Inferior parietal cortex (tissue), 1 donor: ENCODE measurements at regions not wholly inside any gene's neighbourhood (a gene's known extent, or its start where the extent isn't known, plus 50 kb on each side); places are given as distances from the start of the nearest gene placed in this dataset.

Experiments used
- DNase-seq: peaks from one replicate; pipeline ENCODE4 v3.0.0-alpha.2; 2016; ENCODE audit errors: extremely low spot score

DNA sequence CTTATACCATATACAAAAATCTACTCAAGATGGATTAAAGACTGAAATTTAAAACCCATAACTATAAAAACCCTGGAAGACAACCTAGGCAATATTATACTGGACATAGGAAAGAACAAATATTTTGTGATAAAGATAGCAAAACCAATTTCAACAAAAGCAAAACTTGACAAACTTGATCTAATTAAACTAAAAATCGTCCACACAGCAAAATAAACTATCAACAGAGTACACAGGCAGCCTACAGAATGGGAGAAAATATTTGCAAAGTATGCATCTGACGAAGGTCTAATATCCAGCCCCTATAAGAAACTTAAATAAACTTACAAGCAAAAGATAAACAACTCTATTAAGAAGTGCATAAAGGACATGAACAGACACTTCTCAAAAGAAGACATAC is 240.1 kb downstream of the HGF start:
- no peak for DNase-seq

DNA sequence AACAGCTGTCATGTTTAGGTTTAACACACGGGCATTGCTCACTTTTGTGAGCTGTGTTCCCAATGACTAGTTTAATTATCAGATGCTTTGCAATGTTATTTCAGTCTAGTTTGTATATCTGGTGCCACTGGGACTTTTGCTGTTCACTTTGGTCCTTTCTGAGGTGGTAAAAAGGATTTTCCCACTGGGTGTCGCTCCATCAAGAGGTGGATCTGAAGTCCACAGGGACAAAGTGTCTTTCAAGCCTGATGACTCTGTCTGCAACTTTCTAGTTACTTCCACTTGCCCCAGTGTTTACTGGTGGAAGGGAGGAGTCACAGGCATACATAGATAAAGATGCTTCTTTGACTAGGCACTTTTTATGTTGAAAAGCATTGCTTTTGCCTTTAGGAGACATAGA is 242.2 kb downstream of the HGF start:
- no peak for DNase-seq

DNA sequence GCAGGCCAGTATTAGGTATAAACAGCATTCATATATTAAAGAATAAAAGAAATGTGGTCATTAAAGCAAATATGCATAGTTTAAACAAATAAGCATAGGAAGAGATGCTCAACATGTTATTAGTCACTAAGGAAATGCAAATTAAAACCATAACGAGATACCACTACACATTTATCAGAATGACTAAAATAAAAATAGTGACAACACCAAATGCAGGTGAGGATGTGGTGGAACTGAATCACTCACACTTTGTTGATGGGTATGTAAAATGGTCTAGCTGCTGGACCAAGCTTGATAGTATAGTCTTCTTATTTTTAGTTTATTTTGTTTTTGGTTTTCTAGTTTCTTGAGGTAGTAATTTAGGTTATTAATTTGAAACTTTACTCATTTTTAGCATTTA is 242.9 kb downstream of the HGF start:
- no peak for DNase-seq

DNA sequence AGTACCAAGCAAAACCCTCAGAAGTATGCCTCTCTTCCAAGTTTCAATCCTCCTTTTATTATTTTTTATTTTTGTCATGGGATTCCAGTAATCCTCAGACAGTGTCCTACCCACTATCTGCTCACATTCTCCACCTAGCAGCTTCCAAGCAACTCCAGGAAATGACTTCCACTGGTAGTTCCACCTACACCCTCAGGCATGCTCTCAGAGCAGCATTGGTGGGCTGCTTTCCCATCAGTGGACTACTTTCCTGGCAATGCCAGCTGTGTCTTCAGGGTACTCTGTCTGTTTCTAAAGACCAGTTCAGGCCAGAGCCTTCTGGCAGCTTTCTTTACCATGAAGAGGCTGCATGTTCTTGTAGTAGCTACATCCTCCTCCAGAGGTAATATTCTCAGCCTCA is 244.0 kb downstream of the HGF start:
- DNase-seq, result no peak

DNA sequence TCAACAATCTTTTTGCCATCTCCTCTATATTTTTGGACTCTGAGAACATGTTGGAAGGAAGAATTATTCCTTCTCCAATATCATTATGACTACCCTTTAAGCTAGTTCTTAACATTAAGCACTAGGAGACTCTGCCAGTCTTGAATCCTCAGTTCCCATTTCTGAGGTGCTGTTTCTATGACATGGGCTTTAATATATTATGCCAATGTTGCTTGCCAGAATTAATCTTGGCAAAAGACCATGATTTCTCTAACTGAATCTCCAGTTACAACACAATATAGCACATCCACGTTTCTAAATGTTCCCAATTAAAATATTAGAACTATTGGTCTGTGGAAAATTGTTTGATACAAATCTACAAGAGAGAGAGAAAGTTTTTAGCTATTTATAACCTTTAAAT is 250.0 kb downstream of the HGF start:
- DNase-seq, result no peak

DNA sequence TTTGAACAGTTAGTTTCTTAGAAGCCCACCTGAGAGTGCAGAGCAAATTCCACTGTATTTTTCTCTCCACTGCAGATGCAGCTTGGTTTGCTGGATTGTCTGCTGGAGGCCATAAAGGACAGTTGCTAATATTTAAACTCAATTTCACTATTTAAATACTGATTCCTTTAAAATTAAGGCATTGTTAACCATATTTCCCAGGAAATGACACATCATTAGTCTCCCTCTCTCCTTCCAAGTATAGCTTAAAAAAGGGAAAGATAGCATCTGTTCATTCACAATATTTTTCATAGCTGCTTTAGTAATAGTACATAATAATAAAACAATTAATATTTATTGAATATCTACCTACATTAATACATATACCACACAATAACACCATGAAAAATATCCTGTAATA is 252.9 kb downstream of the HGF start:
- DNase-seq, result no peak

DNA sequence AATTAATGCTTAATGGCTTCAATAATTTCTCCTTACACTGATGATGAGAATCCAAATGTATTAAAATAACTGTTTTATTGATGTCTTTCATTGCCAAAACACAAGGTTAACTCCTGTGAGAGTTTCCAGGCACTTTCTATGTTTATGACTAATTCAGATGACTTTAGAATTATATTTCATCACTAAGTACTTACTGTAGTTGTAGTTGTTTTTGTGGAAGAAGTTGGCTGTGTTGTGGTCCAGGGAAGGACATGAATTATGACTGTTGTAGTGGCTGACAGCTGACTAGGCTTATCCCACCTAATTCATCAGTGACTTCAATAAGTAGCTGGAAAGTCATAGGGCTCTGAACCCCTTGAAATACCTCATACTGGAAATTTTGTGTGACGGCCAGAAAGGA is 254.8 kb downstream of the HGF start:
- DNase-seq, result no peak

DNA sequence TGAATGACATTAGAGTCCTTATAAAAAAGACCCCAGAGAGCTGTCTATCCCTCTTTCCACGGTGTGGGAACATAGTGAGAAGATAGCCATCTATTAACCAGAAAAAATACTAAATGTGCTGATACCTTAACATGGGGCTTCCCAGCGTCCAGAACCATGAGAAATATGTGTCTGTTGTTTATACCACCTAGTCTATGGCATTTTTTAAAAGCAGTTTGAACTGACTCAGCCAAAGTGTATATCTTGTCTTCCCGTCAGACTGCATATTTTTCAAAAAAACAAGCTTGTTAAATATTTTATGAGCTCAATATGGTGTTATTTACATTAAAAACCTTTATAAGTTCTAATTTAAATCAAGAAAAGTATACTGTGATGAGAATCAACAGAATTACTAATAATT is 255.3 kb downstream of the HGF start:
- DNase-seq, result no peak

DNA sequence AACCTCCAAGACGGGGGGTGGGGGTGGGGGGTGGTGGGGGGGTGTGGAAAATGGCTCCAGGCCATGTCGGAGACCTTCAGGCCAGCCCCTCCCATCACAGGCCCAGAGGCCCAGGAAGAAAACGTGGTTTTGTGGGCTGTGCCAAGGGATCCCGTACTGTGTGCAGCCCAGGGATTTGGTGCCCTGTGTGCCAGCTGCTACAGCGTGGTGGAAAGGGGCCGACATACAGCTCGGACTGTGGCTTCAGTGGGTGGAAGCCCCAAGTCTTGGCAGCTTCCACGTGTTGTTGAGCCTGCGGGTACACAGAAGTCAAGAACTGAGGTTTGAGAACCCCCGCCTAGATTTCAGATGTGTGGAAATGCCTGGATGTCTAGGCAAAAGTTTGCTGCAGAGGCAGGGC is 259.7 kb downstream of the HGF start:
- DNase-seq, result no peak

DNA sequence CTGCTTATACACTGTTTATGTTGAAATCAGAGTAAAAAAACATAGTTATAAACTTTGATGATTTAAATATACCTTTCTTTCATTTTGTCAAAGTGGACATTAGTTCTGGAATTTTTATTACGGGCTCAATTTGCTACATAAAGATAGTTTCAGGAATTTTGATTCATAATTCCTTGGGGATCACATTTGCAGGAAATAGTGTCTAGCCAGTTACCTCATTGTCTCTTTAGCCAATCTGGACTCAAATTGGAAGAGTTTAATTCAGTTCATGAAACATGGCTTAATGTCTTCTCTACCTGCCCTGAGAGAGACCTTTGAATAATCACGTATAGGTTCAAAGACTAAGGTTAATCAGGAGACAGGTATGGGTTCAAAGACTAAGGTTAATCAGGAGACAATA is 262.6 kb downstream of the HGF start:
- no peak for DNase-seq

DNA sequence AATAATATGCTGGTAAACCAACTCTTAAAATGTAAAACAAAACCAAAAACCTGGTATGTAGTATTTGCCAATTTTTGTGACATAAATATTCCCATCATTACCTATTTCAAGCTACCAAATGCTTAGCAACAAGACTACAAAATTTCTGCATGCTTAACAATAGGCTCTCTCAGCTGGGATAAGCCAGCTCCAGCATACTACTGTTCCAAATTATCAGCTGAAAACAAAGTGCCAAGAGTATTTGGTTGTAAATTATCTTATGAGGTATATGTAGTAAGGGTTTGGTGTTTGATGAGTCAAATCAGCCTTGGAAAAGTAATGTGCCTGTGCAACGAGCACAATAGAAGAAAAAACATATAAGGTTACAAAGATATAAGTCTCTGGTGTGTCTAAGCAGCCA is 263.2 kb downstream of the HGF start:
- DNase-seq, result no peak

DNA sequence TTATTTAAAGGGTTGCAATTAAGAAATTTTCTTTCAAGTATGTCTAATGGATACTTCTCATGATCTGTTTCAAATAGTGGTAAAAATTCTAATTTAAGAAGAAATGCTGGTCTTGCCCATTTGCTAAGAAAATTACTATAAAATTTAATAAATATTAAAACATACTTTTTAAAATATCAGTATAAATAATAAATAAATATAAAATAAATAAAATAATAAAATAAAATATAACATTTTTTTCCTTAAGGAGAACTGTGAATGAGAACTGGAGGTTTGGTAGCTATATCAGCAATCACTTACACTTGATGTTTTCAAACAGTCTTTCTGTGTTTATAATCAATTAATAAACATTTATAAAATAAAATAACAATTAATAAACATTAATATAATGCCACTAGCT is 266.1 kb downstream of the HGF start:
- DNase-seq, result no peak

DNA sequence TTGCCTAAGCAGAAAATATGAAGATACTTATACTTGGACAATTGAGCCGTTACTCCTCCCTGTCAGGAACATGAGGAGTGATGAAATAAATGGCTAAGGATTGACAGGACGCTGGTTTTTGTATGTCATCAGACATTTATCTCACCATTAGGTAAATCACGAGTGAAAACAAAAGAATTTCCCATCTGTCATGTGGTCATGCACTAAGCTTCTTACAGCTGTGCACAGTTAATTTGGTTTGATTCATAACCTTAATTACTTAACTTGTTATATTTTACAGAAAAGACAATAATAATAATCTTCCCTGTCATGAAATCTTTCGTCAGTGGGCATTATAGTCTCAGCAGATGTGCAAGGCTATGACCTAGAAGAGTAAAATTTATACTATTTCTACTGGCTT is 266.5 kb downstream of the HGF start:
- no peak for DNase-seq

DNA sequence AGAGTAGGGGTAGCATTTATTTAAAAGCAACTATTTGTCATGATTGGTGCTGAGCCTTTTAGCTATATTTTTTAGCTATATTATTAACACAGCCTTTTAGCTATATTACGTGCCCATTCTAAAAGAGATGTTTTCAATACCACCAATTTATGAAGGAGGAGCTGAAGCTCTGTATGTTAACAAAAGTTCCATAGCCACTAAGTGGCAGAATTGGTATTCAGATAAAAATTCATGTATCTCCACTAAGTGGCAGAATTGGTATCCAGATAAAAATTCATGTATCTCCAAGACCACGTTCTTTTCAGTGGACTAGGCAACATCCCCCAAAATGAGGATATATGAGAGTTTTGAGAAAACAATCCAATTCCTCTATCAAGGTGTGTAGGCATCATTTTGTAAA is 268.6 kb downstream of the HGF start:
- DNase-seq, result peak; percentile 48

DNA sequence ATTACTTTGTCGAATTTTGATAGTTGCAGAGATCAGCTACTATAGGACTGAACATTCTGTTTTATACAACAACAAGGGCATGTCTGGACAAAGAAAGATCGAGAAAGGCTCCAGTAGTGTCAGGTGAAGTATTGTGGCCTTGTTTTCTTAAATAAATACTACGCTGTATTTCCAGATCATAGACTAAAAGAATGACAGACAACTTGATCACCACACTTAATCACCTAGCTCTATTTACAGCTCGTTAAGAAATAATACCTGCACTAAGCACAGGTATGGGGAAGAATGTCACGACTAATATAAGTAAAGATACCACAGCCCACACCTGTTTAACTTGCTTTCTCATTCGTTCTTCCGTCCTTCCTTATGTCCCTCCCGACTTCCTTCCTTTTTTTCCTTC is 269.2 kb downstream of the HGF start:
- DNase-seq, result no peak

DNA sequence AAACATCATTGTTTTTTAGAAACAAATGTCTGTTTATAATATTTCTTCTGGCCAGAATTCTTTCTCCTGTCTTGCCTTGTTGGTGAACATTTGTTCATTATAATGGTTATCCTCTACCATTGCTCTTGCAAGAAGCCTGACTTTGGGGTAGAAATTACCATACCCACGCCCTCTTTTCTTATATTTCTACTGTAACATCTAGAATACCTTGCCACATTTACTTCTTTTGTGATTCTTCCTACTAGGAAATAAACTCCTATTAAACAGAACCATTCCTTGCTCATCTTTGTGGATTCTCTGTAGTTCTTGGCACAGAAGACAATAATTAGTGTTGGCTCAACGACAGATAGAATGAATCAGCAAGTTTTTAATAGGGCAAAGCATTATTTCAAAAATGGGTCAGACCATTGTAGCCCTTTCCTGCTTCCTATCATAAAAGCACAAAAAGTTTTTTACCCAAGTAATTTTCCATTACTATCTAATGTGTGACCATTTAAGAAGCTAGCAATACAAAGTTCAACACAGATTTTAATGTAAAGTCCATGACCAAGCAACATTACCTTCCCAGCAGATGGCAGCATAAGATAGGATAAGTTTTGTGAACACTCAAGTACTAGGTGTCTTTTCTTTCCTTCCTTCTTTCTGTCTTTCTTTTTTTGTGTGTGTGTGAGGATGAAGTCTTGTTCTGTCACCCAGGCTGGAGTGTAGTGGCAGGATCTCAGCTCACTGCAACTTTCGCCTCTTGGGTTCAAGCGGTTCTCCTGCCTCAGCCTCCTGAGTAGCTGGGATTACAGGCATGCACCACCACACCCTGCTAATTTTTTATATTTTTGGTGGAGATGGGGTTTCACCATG is 270.4 kb downstream of the HGF start:
- peak; percentile 90 for DNase-seq

DNA sequence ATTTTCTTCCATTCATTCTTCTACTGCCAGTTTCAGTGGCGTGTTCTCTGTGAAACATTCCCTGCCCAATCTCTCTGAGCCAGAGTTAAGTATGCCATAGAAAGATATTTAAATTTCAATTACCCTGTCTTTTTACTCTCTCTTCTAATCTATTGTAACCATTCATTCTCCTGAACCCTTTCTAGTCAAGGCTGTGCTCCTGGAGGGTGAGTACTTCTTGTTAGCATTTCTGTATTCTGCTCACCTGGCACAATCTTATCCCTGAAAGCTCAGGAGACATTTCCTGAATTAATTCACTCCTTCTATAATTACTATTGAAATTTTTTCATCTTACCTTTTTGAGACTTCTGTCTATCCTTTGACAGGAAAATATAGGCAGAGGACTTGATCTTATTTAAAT is 271.7 kb downstream of the HGF start:
- DNase-seq, result no peak

DNA sequence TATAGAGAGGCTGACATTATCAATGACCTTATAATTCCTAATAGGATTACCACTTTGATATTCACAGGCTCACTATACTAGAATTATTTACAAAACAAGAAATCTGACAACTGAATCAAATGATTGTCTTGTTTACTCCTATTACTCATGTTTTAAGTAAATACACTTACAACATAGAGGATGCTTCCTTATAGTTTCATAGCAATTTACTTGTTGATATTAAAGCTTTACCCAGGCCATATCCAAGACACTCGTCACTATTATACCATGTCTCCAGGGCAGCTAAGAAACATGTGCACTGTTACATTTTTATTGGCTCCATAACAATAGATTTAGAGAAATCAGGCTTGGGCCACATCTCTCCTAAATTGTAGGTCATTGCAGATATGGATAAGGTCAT is 276.9 kb downstream of the HGF start:
- no peak for DNase-seq

DNA sequence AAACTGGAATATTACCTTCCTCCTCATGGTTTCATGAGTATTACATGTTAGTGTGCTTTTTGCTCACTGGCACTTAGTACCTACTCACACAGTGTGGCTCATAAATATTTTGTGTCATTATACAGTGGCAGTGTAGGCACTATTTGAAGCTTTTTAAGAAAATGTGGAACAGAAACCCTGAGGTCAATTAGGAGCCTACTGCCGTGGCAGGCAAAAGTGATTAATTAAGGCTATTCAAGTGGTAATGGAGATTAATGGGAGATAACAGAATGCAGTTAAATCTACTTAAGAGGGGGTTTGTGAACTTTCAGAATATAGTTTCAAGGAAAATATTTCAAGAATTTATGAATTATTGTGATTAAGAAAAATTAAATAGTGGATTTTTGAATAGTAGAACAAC is 277.6 kb downstream of the HGF start:
- no peak for DNase-seq

DNA sequence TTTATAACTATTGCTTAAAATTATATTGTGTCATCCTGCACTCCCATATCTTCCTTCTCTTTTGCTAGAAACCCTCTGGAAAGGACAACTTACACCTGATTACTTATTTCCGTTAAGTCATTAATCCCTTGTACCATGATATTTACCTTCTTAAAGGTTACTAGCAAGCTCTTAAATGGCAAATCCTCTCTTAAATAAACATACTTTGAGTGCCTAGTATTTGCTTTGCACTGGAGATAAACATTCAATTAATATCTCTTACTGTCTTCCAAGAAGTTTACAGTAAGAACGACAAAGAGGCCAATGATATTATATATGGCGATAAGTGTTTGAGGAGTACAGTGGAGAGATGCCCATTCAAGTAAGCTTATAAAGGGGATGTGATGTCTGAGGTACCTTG is 278.3 kb downstream of the HGF start:
- no peak for DNase-seq

DNA sequence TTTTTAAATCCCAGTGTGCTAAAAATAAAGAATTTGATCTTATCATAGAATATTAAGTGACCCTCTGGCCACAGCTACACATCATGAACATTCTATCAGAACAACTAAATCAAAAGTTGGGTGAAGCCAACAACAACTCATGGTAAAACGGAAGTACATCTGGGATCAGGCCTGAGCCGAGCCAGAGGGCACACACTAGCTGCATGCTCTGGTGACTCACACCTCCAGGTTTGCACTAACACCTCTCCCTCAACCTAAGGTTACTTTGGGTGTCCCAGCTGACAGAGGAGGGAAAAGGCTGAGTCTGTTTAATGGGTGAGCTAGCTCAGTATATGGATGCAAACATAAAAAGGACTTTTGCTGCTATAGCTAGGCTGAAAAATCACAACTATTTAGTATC is 281.6 kb downstream of the HGF start:
- DNase-seq, result no peak

DNA sequence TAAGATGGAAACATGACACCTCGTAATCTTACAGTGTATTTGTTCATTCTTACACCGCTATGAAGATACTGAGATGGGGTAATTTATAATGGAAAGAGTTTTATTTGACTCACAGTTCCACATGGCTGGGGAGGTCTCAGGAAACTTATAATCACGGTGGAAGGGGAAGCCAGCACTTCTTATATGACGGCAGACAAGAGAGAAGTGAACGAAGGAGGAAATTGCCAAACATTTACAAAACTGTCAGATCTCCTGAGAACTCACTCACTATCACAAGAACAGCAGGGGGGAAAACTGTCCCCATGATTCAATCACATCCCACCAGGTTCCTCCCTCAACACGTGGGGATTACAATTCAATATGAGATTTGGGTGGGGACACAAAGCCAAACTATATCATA is 282.3 kb downstream of the HGF start:
- no peak for DNase-seq

DNA sequence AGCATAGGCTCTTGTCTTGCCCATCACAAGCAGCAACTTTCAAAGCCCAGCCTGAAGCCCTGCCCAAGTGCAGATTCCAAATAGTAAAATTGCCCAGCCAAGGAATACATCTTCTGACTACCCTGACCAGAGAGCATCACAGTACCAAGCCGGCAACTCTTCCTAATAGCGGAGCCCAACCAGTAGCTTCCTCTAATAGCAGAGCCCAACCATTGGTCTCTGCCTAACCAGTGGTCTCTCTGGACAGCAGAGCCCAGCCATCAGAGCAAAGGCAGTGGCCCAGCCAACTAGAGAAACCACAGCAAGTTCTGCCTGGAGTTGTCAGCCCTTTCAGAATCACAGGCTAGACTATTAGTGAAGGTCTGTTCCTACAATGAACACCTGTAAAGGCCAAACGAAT is 285.6 kb downstream of the HGF start:
- DNase-seq, result no peak

DNA sequence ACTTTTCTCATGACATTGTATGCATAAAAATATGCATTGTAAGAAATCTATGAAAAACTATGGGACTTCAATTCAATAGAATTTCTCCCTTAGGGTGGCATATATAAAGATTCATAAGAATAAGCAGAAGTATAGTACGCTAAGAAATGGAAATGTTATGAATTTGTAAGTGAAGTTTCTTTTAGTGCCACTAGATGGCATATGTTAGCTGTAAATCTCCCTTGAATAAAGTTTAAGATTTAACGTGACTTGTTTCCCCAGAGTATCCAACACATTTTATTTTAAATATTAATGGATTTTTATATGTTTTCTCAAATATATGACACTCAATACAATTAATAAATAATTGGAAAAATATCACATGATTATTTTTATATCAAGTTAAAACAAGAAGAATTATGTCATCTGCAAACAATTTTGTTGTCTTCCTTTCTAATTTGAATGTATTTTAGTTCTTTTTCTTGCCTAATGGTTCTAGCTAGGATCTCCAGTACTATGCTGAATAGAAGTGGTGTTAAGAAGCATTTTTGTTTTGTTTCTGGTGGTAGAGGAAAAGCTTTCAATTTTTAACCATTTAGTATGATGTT is 287.2 kb downstream of the HGF start:
- peak; percentile 62 for DNase-seq
